GM18499 (cell line): ENCODE measurements at regions not wholly inside any gene's neighbourhood (a gene's known extent, or its start where the extent isn't known, plus 50 kb on each side); places are given as distances from the start of the nearest gene placed in this dataset.
"Not testable (repeated sequence)": the region's sequence is repeated elsewhere in the genome, so short reads cannot be mapped to it uniquely, and the experiment has no call there.

Experiments
- ATAC-seq: cut with Tn5 transposase; IDR thresholded peaks from one replicate; pipeline ENCODE4 v1.9.1; 2021; ENCODE audit warnings: moderate number of reproducible peaks; ENCODE audit not compliant: insufficient read depth, unreplicated experiment

DNA sequence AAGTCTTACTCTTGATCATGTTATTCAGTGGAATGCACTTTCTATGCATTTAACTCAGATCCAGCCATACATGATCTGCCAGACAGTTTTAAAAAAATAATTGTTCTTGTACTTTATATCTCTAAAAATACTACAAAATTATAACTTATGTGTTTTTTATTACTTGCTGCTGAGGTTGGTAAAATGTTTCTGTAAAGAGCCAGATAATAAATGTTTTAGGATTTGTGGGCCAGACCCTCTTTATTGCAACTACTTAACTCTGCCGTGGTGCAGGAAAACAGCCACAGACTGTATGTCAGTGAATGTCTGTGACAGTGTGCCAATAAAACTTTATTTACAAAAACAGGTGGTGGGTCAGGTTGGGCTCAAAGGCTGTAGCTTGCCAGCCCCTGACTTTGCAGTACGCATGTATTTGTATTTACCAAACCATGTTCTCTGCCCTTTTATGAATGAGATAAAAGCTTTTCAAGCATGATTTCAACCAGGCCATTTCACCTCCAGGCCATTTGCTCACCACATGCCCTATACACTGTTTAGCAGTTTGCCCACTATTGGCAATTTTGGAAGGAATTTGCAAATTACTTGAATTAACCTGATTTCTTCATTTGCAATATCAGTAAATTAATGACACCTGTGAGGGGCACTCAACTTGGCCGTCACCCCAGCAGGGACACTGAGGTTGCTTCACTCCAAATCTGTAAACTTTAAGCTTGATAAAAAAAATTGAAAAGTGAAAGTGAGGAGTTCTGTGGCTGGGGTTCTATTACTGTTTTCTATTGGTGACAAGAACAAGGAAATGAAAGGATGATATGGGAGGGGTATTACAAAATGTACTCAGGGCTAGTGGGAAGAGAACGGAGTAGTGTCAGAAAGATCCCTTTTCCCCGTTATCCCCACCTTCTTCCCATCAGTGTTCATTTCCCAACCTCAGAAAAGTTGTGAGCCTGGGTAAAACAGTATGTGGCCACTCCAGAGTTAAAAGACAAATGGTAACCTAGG lies 133.4 kb downstream of the CEBPB start:
- no peak for ATAC-seq

GRCh38 chr20:50325215-50325614 lies 134.6 kb downstream of the CEBPB start:
- ATAC-seq = no peak

DNA sequence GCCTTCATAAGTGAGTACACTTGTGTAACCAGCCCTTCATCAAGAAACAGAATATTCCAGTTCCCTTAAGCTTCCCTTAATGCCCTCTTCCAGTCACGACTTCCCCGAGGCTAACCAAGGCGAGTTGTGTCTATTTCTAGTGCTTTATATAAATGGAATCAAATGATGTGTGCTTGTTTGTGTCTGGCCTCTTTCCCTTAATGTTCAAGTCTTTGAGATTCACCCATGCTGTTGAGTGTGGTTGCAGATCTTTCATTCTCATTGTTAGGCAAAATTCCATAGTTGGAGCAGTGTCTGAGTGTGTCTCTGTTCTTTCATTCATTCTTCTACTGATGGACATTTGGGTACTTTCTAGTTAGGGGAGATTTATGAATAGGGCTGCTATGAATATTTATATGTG lies 135.0 kb downstream of the CEBPB start:
- no peak for ATAC-seq

- ATAC-seq = no peak
These were observed 137.0 kb downstream of the CEBPB start for GRCh38 chr20:50327666-50328065.

GRCh38 chr20:50328222-50328979 lies 137.8 kb downstream of the CEBPB start:
- no peak for ATAC-seq

- no peak for ATAC-seq
These were observed 138.6 kb downstream of the CEBPB start for GRCh38 chr20:50328996-50329898.

DNA sequence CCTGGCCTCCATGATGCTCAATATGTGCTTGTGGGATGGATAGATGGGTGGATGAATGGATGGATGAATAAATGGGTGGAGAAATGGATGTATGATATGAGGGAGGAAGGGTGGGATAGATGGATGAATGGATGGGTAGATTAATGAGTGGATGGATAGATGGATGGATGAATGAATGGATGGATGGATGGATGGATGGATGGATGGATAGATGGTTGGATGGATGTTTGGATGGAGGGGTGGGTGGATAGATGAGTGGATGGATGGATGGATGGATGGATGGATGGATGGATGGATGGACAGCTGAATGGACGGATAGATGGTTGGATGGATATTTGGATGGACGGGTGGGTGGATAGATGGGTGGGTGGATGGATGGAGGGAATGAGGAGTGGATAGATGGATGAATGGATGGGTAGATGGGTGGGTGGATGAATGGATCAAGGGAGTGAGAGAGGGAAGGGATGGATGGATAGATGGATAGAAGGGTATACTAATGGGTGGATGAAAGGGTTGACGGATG lies 139.4 kb downstream of the CEBPB start:
- no peak for ATAC-seq

- no peak for ATAC-seq
These were observed 140.1 kb downstream of the CEBPB start for GRCh38 chr20:50330504-50331313.

DNA sequence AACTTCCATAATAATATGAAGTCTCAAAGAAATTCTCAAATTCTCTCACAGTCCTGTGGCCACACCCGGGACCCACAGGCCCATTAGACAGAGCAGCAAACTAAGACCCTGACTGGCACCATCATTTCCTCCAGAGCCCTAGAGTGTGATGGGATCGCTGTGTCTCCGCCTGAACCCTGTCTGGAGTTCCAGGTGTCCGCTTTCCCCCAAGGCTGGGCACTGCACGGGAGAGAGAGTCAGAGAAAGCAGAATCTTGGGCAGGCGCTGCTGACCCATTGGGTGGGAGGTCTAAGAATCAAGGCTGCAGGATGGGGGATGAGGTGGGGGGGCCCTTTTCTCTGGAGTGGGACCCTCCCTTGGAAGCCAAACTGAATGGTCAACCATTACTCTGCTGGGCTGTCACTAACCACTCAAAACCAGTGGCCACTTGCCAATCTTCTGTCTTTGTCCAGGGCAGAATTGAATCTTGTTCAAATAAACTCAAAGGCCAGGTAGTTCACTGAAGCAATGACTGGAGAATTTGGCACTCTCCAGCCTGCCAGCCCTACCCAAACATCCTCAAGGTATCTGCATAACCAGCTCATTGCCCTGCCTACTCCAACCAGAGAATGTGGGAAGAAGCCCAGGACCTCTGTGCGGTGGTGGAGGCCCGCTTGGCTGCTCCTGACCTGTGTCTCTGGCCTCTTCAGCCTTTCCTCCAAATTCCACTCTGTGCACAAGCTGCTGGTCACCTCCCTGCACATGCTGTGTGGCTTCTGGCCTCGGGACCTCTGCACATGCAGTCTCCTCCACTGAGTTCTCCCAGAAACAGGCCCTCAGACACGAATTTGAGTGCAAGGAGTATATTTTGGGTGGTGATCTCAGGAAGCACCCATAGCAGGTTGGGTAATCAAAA lies 141.1 kb downstream of the CEBPB start:
- ATAC-seq = no peak

- no peak for ATAC-seq
These were observed 141.9 kb downstream of the CEBPB start for GRCh38 chr20:50332491-50332980.

DNA sequence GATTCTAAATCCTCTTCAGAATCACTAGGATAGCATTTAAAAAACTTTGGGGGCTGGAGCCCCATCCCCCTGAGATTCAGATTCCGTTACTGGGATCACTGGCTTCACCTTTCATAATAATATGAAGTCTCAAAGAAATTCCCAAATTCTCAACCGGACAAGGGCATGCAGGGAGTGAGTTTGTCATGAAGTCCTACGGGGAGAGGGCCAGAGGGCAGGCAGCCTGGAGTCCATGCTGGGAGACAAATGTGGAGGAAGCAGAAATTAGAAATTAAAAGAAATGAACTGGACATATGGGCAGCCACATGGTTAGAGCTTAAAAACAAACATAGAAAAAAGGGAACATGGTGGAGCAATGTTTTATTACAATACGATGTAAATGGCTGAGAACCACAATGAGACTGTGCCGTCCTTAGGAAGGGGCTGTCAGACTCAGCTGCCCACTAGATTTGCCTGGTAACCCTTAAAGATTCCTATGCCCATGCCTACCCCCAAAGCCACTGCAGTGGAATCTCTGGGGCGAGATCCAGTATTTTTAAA lies 142.6 kb downstream of the CEBPB start:
- no peak for ATAC-seq

DNA sequence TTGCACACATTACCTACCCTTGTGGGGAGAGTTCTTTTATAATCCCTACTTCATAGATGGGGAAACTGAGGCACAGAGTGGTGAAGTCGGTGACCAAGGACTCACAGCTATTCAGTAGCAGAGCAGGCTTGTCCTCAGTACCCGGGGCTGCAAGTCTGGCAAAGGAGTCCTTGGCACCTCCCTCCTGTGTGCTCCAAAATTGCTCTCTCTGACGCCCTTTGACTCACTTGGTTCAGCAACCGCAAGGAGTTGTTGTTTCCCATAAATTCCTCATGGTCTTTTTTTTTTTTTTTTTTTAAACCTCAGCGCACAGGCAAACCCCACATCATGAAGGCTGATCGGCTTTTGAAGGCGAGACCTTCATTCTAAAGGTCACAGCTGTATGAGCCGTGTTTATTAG lies 143.2 kb downstream of the CEBPB start:
- no peak for ATAC-seq

GRCh38 chr20:50334512-50334911 lies 143.9 kb downstream of the CEBPB start:
- not testable (repeated sequence) for ATAC-seq

DNA sequence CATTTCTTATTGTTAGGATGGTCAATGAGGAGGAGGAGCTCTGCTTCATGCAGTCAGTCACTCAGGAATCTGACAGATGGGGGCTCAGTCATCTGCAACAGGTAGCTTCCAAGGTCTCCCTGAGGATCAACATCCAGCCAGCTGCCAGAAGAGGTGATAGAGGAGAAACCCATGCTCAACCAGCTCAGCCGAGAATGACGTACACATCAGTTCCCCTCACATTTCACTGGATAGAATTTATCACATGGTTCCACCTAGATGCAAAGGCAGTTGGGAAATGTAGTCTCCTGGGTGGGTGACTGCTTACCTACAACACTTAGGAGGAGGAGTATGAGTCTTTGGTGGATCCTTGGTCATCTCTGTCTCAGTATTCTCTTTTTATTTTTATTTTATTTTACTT lies 144.5 kb downstream of the CEBPB start:
- no peak for ATAC-seq

GRCh38 chr20:50335866-50336265 lies 145.2 kb downstream of the CEBPB start:
- ATAC-seq = no peak

GRCh38 chr20:50336661-50337060 lies 146.0 kb downstream of the CEBPB start:
- no peak for ATAC-seq

- no peak for ATAC-seq
These were observed 147.2 kb downstream of the CEBPB start for GRCh38 chr20:50337521-50338466.
